ENCODE measurements at regions not wholly inside any gene's neighbourhood (a gene's known extent, or its start where the extent isn't known, plus 50 kb on each side); places are given as distances from the start of the nearest gene placed in this dataset.

DNA sequence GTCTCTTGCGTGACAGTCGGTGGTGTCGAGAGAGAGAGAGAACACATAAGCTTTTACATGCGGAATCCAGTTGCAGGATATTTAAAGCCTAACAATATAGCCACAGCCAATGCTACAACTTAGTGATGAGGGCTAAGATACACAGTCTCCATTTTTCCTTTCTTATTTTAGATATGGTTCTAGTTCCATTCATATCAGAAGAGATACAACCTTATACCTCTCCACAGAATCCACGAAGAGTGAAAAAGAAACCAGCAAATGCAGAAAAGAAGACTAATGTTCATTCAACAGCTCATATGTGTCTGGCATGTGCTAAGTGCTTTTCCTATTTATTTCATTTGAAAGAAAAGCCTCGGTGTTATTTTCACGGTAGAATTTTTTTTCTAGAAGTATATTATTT, 249.0 kb upstream of the SLITRK1 start:
- DNase-seq = no peak
- H3K27me3 ChIP-seq (replicated peaks; ENCODE audit: control insufficient read depth, insufficient read depth, low read length, poor library complexity, severe bottlenecking) = no peaks in the 10 kb centered on the region
- no peaks in the 10 kb centered on the region for H3K9me3 ChIP-seq (ENCODE audit: control insufficient read depth, low read length)
- H3K36me3 ChIP-seq (ENCODE audit: control insufficient read depth, insufficient read depth, low read length) = no peaks in the 10 kb centered on the region
- H3K4me1 ChIP-seq (ENCODE audit: control insufficient read depth, insufficient read depth, low read length, poor library complexity, severe bottlenecking) = peaks cover 3% of the 10 kb centered on the region
- no peak overlapping the region for H3K27ac ChIP-seq (ENCODE audit: insufficient read depth, low read length, poor library complexity, severe bottlenecking)
- no peak overlapping the region for H3K4me3 ChIP-seq (ENCODE audit: insufficient read depth, low read depth, low read length, poor library complexity, severe bottlenecking)

DNA sequence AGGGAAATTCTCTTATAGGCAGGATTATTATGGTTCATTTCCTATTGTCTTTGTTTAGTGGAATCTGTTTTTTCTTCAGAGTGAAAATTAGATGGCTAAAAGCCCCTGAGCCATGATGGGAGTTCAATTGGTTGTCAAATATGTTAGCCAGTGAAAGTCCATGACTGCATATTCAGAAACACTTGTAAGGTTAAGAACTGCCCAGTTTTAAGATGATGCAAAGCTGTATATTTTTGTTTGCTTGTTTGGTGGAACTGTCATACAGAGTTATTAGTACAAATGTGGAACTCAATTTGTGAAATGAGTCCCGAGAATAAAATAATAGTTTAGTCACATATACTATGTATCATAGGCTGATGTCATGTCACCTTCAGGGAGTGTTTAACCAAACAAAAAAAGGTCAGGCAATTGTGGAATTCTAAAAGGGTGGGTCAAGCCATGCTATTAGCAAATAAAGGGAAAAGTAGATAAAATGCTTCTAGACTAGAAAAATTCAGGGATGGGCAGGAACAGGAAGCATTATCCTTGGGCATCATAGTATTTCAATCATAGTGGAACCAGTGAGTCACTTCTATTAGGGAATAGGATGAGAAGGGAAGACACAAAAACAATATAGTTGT, 248.3 kb upstream of the SLITRK1 start:
- H3K27me3 ChIP-seq (replicated peaks; ENCODE audit: control insufficient read depth, insufficient read depth, low read length, poor library complexity, severe bottlenecking) = no peaks in the 10 kb centered on the region
- no peak for DNase-seq
- no peaks in the 10 kb centered on the region for H3K36me3 ChIP-seq (ENCODE audit: control insufficient read depth, insufficient read depth, low read length)
- no peak overlapping the region for H3K4me3 ChIP-seq (ENCODE audit: insufficient read depth, low read depth, low read length, poor library complexity, severe bottlenecking)
- no peaks in the 10 kb centered on the region for H3K4me1 ChIP-seq (ENCODE audit: control insufficient read depth, insufficient read depth, low read length, poor library complexity, severe bottlenecking)
- no peaks in the 10 kb centered on the region for H3K9me3 ChIP-seq (ENCODE audit: control insufficient read depth, low read length)
- no peak overlapping the region for H3K27ac ChIP-seq (ENCODE audit: insufficient read depth, low read length, poor library complexity, severe bottlenecking)

DNA sequence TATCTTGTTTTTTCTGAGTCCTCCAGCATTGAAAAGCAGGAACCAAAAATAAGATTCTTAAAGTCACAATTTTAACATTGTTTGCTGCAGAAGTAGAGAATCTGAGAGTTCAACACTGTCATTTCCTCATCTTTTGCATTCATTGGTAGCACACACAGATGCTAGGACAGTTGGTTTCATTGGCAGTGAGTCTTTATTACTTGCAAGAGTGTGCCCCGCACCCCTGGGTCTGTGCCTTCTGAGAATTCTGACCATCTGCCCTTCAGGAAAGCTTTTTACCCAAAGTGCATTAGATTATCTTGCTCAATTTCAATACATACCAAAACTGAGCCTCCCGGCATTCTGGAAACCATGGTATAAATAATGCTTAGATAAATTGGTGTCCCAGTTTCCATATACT, 247.7 kb upstream of the SLITRK1 start:
- Histone ChIP-seq H3K27me3 (replicated peaks; ENCODE audit: control insufficient read depth, insufficient read depth, low read length, poor library complexity, severe bottlenecking) (no peaks in the 10 kb centered on the region), H3K36me3 (ENCODE audit: control insufficient read depth, insufficient read depth, low read length) (no peaks in the 10 kb centered on the region), H3K4me3 (ENCODE audit: insufficient read depth, low read depth, low read length, poor library complexity, severe bottlenecking) (no peak overlapping the region), H3K4me1 (ENCODE audit: control insufficient read depth, insufficient read depth, low read length, poor library complexity, severe bottlenecking) (no peaks in the 10 kb centered on the region), H3K9me3 (ENCODE audit: control insufficient read depth, low read length) (no peaks in the 10 kb centered on the region), H3K27ac (ENCODE audit: insufficient read depth, low read length, poor library complexity, severe bottlenecking) (no peak overlapping the region)
- DNase-seq = no peak

DNA sequence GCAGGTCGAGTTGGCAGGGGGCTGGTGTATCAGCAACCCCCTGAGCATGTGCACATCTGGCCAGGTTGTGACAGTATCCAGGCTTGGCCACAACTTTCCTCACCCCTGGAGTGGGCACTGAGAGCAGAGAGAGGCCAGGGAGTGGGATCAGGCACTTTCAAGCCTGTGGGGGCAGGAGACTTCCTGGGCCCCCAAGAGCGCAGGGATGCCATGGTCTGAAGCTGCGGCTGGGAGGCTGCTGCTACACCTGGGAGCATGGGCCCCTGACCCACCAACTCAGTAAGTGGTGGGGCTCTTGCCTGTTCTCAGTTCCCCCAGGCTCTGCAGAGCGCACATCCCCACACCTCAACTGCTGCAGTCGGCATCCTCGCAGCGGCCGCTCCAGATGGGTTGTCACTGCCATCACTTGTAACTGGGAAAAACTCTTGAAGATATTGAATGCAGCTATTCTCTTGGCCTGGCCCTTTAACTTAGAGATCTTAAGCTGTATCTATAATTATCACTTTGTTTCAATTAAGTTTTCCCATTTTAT, 245.4 kb upstream of the SLITRK1 start:
- H3K4me1 ChIP-seq (ENCODE audit: control insufficient read depth, insufficient read depth, low read length, poor library complexity, severe bottlenecking) = no peaks in the 10 kb centered on the region
- H3K36me3 ChIP-seq (ENCODE audit: control insufficient read depth, insufficient read depth, low read length) = no peaks in the 10 kb centered on the region
- H3K27ac ChIP-seq (ENCODE audit: insufficient read depth, low read length, poor library complexity, severe bottlenecking) = no peak overlapping the region

DNA sequence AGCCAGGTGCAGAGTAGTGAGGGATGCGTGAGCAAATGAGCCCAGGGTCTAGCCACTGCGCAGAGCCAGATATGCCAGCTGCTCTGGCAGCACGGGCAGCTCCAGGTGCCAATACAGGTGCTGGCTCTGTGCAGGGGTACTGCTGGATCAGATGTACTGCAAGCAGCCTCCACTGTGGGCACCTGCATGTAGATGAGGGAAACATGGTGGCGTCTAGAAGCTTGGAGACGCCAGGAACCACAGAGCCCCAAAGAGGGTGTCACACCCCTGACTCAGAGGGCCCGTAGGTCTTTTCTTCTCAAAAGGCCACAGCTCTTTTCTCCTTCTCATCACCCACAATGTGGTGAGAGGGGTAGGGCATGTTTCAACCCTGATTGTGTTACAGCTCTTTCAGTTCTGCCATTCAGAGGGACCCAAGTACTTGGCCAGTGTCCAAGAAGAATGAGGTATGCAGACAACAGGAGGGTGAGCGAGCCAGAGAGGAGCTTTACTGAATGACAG, 244.4 kb upstream of the SLITRK1 start:
- Histone ChIP-seq H3K27ac (ENCODE audit: insufficient read depth, low read length, poor library complexity, severe bottlenecking) (no peak overlapping the region), H3K27me3 (replicated peaks; ENCODE audit: control insufficient read depth, insufficient read depth, low read length, poor library complexity, severe bottlenecking) (no peaks in the 10 kb centered on the region), H3K36me3 (ENCODE audit: control insufficient read depth, insufficient read depth, low read length) (no peaks in the 10 kb centered on the region), H3K4me3 (ENCODE audit: insufficient read depth, low read depth, low read length, poor library complexity, severe bottlenecking) (no peak overlapping the region), H3K4me1 (ENCODE audit: control insufficient read depth, insufficient read depth, low read length, poor library complexity, severe bottlenecking) (no peaks in the 10 kb centered on the region), H3K9me3 (ENCODE audit: control insufficient read depth, low read length) (no peaks in the 10 kb centered on the region)
- no peak for DNase-seq

More for the DNA sequence above, 245.4 kb upstream of the SLITRK1 start:
- Histone ChIP-seq H3K4me3 (ENCODE audit: insufficient read depth, low read depth, low read length, poor library complexity, severe bottlenecking) (no peak overlapping the region), H3K27me3 (replicated peaks; ENCODE audit: control insufficient read depth, insufficient read depth, low read length, poor library complexity, severe bottlenecking) (no peaks in the 10 kb centered on the region), H3K9me3 (ENCODE audit: control insufficient read depth, low read length) (no peaks in the 10 kb centered on the region)
- DNase-seq = no peak

DNA sequence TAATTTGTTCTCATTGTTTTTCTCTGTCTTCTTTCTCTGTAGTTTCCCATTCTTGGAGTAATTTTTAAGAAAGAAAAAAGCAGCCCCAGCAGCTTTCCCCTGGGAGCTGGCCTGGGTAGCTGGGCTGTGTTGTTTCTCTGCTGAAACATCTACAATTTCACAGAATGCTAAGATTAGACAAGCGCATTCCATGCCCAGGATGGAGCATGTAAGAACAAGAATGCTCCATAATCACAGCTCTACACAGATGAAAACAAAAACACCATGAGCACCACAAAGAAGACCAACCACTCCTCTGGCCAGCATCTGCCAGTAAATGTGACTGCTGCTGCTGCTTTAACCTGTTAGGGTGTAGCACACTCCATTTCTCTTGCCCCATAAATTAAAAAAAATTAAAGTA, 239.2 kb upstream of the SLITRK1 start:
- Histone ChIP-seq H3K27me3 (replicated peaks; ENCODE audit: control insufficient read depth, insufficient read depth, low read length, poor library complexity, severe bottlenecking) (no peaks in the 10 kb centered on the region), H3K4me3 (ENCODE audit: insufficient read depth, low read depth, low read length, poor library complexity, severe bottlenecking) (no peak overlapping the region), H3K9me3 (ENCODE audit: control insufficient read depth, low read length) (no peaks in the 10 kb centered on the region), H3K27ac (ENCODE audit: insufficient read depth, low read length, poor library complexity, severe bottlenecking) (no peak overlapping the region), H3K36me3 (ENCODE audit: control insufficient read depth, insufficient read depth, low read length) (no peaks in the 10 kb centered on the region), H3K4me1 (ENCODE audit: control insufficient read depth, insufficient read depth, low read length, poor library complexity, severe bottlenecking) (no peaks in the 10 kb centered on the region)
- no peak for DNase-seq

DNA sequence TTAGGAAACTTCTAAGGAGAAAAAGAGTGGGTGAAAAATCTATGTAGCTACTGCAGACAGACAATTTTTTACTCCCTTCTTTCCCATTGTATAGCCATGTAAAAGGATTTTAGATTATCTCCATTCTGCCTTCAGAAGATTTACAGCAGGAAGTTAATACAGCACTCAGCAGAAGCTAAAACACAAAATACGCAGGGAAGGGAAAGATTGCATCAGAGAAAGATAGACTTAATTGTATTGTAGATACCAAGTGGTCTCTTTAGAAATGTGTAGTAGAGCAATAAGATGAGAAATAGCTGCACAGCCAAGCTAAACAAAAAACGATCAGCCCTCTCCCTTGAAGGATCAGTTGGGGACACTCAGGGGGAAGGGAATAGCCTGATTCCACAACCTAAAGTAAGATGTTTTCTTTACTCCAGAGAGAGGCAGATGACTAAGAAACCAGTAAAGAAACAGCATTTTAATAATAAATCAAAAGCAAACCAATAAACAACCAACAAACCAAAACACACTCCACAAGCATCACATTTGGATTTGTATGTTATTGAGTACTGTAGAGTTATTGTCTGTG, 236.7 kb upstream of the SLITRK1 start:
- Histone ChIP-seq H3K27ac (ENCODE audit: insufficient read depth, low read length, poor library complexity, severe bottlenecking) (no peak overlapping the region), H3K4me3 (ENCODE audit: insufficient read depth, low read depth, low read length, poor library complexity, severe bottlenecking) (no peak overlapping the region), H3K9me3 (ENCODE audit: control insufficient read depth, low read length) (no peaks in the 10 kb centered on the region), H3K4me1 (ENCODE audit: control insufficient read depth, insufficient read depth, low read length, poor library complexity, severe bottlenecking) (no peaks in the 10 kb centered on the region), H3K27me3 (replicated peaks; ENCODE audit: control insufficient read depth, insufficient read depth, low read length, poor library complexity, severe bottlenecking) (no peaks in the 10 kb centered on the region), H3K36me3 (ENCODE audit: control insufficient read depth, insufficient read depth, low read length) (no peaks in the 10 kb centered on the region)
- no peak for DNase-seq

DNA sequence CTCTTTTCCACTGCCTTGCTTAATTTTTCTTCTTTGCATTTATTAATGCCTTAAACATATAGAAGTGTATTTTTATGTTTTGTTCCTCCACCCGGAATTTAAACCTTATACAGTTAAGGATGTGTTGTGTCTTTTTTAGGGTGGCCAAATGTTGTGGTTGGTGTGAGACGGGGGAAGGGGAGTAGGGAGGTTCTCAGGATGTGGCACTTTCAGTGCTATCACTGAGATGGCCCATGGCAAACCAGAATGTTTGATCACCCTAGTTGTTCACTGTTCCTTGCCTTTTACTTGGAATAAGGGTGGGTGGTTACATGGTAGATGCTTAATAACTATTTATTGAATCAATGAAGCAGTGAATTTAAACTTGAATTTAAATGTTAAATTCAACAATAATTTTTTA, 216.0 kb upstream of the SLITRK1 start:
- no peaks in the 10 kb centered on the region for H3K27me3 ChIP-seq (replicated peaks; ENCODE audit: control insufficient read depth, insufficient read depth, low read length, poor library complexity, severe bottlenecking)
- no peak for DNase-seq

DNA sequence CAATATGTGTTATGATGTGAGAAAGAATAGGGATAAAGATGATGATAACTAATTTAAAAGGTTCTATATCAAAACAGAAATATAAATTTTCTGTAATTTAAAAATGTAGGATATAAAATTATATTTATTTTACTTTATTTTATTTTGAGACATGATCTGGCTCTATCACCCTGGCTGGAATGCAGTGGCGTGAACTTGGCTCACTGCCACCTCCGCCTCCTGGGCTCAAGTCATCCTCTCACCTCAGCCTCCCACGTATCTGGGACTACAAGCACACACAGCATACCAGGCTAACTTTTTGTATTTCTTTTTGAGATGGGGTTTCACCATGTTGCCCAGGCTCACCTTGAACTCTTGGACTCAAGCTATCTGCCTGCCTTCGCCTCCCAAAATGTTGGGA, 214.9 kb upstream of the SLITRK1 start:
- no peak overlapping the region for H3K4me3 ChIP-seq (ENCODE audit: insufficient read depth, low read depth, low read length, poor library complexity, severe bottlenecking)
- no peak overlapping the region for H3K27ac ChIP-seq (ENCODE audit: insufficient read depth, low read length, poor library complexity, severe bottlenecking)
- no peak for DNase-seq
- H3K9me3 ChIP-seq (ENCODE audit: control insufficient read depth, low read length) = no peaks in the 10 kb centered on the region
- no peaks in the 10 kb centered on the region for H3K36me3 ChIP-seq (ENCODE audit: control insufficient read depth, insufficient read depth, low read length)
- no peaks in the 10 kb centered on the region for H3K4me1 ChIP-seq (ENCODE audit: control insufficient read depth, insufficient read depth, low read length, poor library complexity, severe bottlenecking)
- no peaks in the 10 kb centered on the region for H3K27me3 ChIP-seq (replicated peaks; ENCODE audit: control insufficient read depth, insufficient read depth, low read length, poor library complexity, severe bottlenecking)

More for the DNA sequence above, 216.0 kb upstream of the SLITRK1 start:
- no peaks in the 10 kb centered on the region for H3K4me1 ChIP-seq (ENCODE audit: control insufficient read depth, insufficient read depth, low read length, poor library complexity, severe bottlenecking)
- H3K4me3 ChIP-seq (ENCODE audit: insufficient read depth, low read depth, low read length, poor library complexity, severe bottlenecking) = no peak overlapping the region
- no peak overlapping the region for H3K27ac ChIP-seq (ENCODE audit: insufficient read depth, low read length, poor library complexity, severe bottlenecking)
- no peaks in the 10 kb centered on the region for H3K36me3 ChIP-seq (ENCODE audit: control insufficient read depth, insufficient read depth, low read length)
- H3K9me3 ChIP-seq (ENCODE audit: control insufficient read depth, low read length) = no peaks in the 10 kb centered on the region

DNA sequence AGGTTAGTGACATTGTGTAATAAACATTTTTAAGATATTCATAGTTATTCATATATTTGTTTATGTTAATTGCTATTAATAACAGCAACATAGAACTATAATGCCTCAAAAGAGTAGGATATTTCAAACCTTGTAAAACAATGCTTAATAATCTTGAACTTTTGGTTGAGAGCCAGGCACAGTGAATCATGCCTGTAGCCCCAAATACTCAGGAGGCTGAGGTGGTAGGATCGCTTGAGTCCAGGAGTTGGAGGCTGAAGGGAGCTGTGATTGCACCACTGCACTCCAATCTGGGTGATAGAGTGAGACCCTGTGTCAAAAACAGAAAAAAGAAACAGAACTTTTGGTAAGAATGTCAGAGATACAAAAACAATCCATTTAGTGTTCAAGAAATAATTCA, 213.9 kb upstream of the SLITRK1 start:
- Histone ChIP-seq H3K9me3 (ENCODE audit: control insufficient read depth, low read length) (no peaks in the 10 kb centered on the region), H3K36me3 (ENCODE audit: control insufficient read depth, insufficient read depth, low read length) (no peaks in the 10 kb centered on the region), H3K27me3 (replicated peaks; ENCODE audit: control insufficient read depth, insufficient read depth, low read length, poor library complexity, severe bottlenecking) (no peaks in the 10 kb centered on the region), H3K4me3 (ENCODE audit: insufficient read depth, low read depth, low read length, poor library complexity, severe bottlenecking) (no peak overlapping the region), H3K4me1 (ENCODE audit: control insufficient read depth, insufficient read depth, low read length, poor library complexity, severe bottlenecking) (no peaks in the 10 kb centered on the region), H3K27ac (ENCODE audit: insufficient read depth, low read length, poor library complexity, severe bottlenecking) (no peak overlapping the region)
- DNase-seq = no peak
